Transverse colon (tissue), 3 donors: ENCODE measurements at regions not wholly inside any gene's neighbourhood (a gene's known extent, or its start where the extent isn't known, plus 50 kb on each side); places are given as distances from the start of the nearest gene placed in this dataset.

ENCODE experiments used
- CTCF ChIP-seq, 5 experiments: fragments of 200-600 bp in 3 of 5; fragments of 450-650 bp in 2 of 5; sonication (generic) in 3 of 5; IDR thresholded peaks; 1 replicate in 2 of 5; 2 replicates in 3 of 5; pipeline ENCODE4 v1.5.1; 2016 to 2017; ENCODE audit warnings: antibody characterized with exemption in 5 of 5, inconsistent platforms in 3 of 5, mild to moderate bottlenecking in 2 of 5, moderate library complexity in 1 of 5
- POLR2A ChIP-seq: fragments of 450-650 bp; IDR thresholded peaks from one replicate; pipeline ENCODE4 v1.6.1; 2016; ENCODE audit warnings: antibody characterized with exemption, mild to moderate bottlenecking, moderate library complexity

- TF ChIP-seq POLR2A (no peak), CTCF (IDR thresholded peaks at IDR 0.05) (no peak)
Measured at GRCh38 chr21:16071761-16072160, 342.0 kb downstream of the USP25 start.
